ENCODE measurements at regions not wholly inside any gene's neighbourhood (a gene's known extent, or its start where the extent isn't known, plus 50 kb on each side); places are given as distances from the start of the nearest gene placed in this dataset.

DNA sequence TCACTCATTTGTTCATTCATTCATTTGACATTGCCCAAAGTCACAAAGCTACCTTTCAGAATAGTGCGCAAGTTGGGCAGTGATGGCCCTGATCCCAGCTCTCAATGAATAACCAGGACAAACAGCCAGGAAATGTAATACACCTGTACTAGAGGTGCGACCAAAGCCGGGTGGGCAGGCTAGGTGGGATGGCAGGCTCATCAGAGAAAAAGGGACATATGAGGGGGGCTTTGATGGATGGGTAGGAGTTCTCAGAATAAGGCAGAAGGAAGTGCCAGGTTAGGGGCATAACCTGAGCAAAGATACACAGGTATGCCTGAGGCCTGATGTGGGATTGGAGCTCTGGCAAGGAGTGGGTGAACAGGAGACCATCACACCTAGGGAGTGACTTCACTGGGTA, 53.4 kb upstream of the SMAD6 start:
- no peak overlapping the region for H2AFZ ChIP-seq (ENCODE audit: low read depth, low read length, severe bottlenecking)
- no peaks in the 10 kb centered on the region for H3K36me3 ChIP-seq (ENCODE audit: low read length)
- H3K27ac ChIP-seq (ENCODE audit: low read depth, low read length): no peak overlapping the region
- TF ChIP-seq EZH2phosphoT487 (conservative IDR thresholded peaks at IDR 0.05; ENCODE audit: low read length): no peak
- TF ChIP-seq, protein P1, sequence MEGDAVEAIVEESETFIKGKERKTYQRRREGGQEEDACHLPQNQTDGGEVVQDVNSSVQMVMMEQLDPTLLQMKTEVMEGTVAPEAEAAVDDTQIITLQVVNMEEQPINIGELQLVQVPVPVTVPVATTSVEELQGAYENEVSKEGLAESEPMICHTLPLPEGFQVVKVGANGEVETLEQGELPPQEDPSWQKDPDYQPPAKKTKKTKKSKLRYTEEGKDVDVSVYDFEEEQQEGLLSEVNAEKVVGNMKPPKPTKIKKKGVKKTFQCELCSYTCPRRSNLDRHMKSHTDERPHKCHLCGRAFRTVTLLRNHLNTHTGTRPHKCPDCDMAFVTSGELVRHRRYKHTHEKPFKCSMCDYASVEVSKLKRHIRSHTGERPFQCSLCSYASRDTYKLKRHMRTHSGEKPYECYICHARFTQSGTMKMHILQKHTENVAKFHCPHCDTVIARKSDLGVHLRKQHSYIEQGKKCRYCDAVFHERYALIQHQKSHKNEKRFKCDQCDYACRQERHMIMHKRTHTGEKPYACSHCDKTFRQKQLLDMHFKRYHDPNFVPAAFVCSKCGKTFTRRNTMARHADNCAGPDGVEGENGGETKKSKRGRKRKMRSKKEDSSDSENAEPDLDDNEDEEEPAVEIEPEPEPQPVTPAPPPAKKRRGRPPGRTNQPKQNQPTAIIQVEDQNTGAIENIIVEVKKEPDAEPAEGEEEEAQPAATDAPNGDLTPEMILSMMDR (IDR thresholded peaks at IDR 0.05; ENCODE audit: insufficient read depth, low read length, poor library complexity, severe bottlenecking): no peak
- no peaks in the 10 kb centered on the region for H3K9me3 ChIP-seq (ENCODE audit: insufficient read depth, low read length)
- no peaks in the 10 kb centered on the region for H3K27me3 ChIP-seq (ENCODE audit: low read length)
- H3F3A ChIP-seq (ENCODE audit: insufficient read depth): no peaks in the 10 kb centered on the region
- no peak overlapping the region for H3K4me3 ChIP-seq (ENCODE audit: insufficient read depth, low read length, poor library complexity, severe bottlenecking)
- H4K20me1 ChIP-seq (ENCODE audit: low read depth, low read length): no peaks in the 10 kb centered on the region
- H3K79me2 ChIP-seq (ENCODE audit: insufficient read depth, low read length): no peaks in the 10 kb centered on the region
- no peak overlapping the region for H3K9ac ChIP-seq (ENCODE audit: low read length)
- H3K4me2 ChIP-seq (ENCODE audit: low read depth, low read length, poor library complexity, severe bottlenecking): no peak overlapping the region
- no peaks in the 10 kb centered on the region for H3K9me2 ChIP-seq (replicated peaks; ENCODE audit: insufficient read depth, low read length)

DNA sequence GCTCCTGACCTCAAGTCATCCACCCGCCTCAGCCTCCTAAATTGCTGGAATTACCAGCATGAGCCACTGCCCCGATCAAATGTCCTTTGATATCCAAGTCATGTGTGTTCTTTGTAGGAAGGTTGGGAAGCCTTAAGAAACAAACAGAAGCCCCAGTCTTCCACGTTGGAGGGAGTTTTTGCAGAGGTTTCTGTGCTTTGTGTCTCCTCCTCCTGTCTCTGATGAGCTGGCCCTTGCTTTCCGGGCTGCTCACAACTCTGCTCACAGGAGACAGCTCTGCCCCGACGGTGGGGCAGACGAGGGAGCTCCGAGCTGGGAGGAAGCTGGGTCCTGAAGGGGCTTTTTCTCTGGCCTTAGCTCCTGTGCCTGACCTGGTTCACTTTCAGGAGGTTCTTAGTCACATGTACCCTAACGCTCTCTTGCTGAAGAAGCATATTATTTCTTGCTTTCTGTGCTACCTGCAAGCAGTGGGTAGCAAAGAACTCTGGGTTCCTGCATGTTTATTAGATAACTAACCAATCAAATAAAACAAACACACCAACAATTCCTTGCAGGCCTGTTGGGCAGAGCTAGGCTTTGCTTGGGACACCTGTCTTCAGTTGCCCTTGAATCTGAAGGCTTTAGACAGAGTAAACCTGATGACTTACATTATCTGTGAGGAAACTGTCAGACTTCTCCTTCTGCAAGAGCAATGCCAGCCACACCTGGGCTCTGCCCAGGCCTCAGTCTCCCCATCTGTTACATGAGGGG, 52.6 kb upstream of the SMAD6 start:
- Histone ChIP-seq H3K27ac (ENCODE audit: low read depth, low read length) (no peak overlapping the region), H3K27me3 (ENCODE audit: low read length) (no peaks in the 10 kb centered on the region), H3K9me2 (replicated peaks; ENCODE audit: insufficient read depth, low read length) (no peaks in the 10 kb centered on the region), H3K36me3 (ENCODE audit: low read length) (no peaks in the 10 kb centered on the region), H3K4me3 (ENCODE audit: insufficient read depth, low read length, poor library complexity, severe bottlenecking) (no peak overlapping the region), H3K4me2 (ENCODE audit: low read depth, low read length, poor library complexity, severe bottlenecking) (no peak overlapping the region), H2AFZ (ENCODE audit: low read depth, low read length, severe bottlenecking) (no peak overlapping the region), H3K9me3 (ENCODE audit: insufficient read depth, low read length) (no peaks in the 10 kb centered on the region), H4K20me1 (ENCODE audit: low read depth, low read length) (no peaks in the 10 kb centered on the region), H3K79me2 (ENCODE audit: insufficient read depth, low read length) (no peaks in the 10 kb centered on the region), H3K9ac (ENCODE audit: low read length) (no peak overlapping the region), H3F3A (ENCODE audit: insufficient read depth) (no peaks in the 10 kb centered on the region)
- no peak for TF ChIP-seq EZH2phosphoT487 (conservative IDR thresholded peaks at IDR 0.05; ENCODE audit: low read length)
- TF ChIP-seq, protein P1 (IDR thresholded peaks at IDR 0.05; ENCODE audit: insufficient read depth, low read length, poor library complexity, severe bottlenecking): no peak

DNA sequence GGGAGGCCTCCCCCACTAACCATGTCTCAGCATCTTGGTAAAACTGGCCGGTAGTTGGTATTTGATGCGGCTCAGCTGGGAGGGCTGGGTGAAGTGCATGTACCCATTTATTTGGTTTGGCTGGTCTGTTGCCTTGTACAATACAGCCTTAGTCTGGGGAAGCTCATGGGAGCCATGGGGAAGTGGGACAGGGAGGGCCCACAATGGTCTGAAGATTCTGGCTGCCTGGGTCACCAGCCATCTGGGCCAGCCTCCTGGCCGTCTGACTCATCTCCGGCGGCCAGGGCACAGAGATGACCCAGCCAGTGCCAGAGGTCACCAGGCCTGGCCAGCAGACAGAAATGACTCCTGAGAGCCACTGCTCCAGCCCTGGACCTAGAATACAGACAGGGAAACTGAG, 51.6 kb upstream of the SMAD6 start:
- no peak overlapping the region for H3K9ac ChIP-seq (ENCODE audit: low read length)
- no peaks in the 10 kb centered on the region for H3K9me2 ChIP-seq (replicated peaks; ENCODE audit: insufficient read depth, low read length)
- H3K4me3 ChIP-seq (ENCODE audit: insufficient read depth, low read length, poor library complexity, severe bottlenecking): no peak overlapping the region
- H3K79me2 ChIP-seq (ENCODE audit: insufficient read depth, low read length): no peaks in the 10 kb centered on the region
- no peak overlapping the region for H2AFZ ChIP-seq (ENCODE audit: low read depth, low read length, severe bottlenecking)
- H4K20me1 ChIP-seq (ENCODE audit: low read depth, low read length): no peaks in the 10 kb centered on the region
- H3K9me3 ChIP-seq (ENCODE audit: insufficient read depth, low read length): no peaks in the 10 kb centered on the region
- H3K36me3 ChIP-seq (ENCODE audit: low read length): no peaks in the 10 kb centered on the region
- TF ChIP-seq, protein P1 (IDR thresholded peaks at IDR 0.05; ENCODE audit: insufficient read depth, low read length, poor library complexity, severe bottlenecking): no peak
- no peak for TF ChIP-seq EZH2phosphoT487 (conservative IDR thresholded peaks at IDR 0.05; ENCODE audit: low read length)
- H3F3A ChIP-seq (ENCODE audit: insufficient read depth): no peaks in the 10 kb centered on the region
- no peaks in the 10 kb centered on the region for H3K27me3 ChIP-seq (ENCODE audit: low read length)
- no peak overlapping the region for H3K27ac ChIP-seq (ENCODE audit: low read depth, low read length)
- H3K4me2 ChIP-seq (ENCODE audit: low read depth, low read length, poor library complexity, severe bottlenecking): no peak overlapping the region
